ENCODE measurements at regions not wholly inside any gene's neighbourhood (a gene's known extent, or its start where the extent isn't known, plus 50 kb on each side); places are given as distances from the start of the nearest gene placed in this dataset.
"Not testable (repeated sequence)": the region's sequence is repeated elsewhere in the genome, so short reads cannot be mapped to it uniquely, and the experiment has no call there.

- no peaks in the 10 kb centered on the region for H3K27me3 ChIP-seq
- no peak overlapping the region for H3K4me3 ChIP-seq
- no peak overlapping the region for H3K27ac ChIP-seq
- no peaks in the 10 kb centered on the region for H3K4me1 ChIP-seq
- DNase-seq, result no peak
- no peaks in the 10 kb centered on the region for H3K36me3 ChIP-seq
- no peaks in the 10 kb centered on the region for H3K9me3 ChIP-seq
- TF ChIP-seq POLR2A (IDR thresholded peaks at IDR 0.05), result no peak
- intact Hi-C loops (cut with DNase I; ENCODE audit: low total_unique reads), result no loop called here
These were observed 502.5 kb upstream of the NAALADL2 start for GRCh38 chr3:174356596-174356995.

GRCh38 chr3:174358252-174358651, 500.9 kb upstream of the NAALADL2 start:
- intact Hi-C loops (cut with DNase I; ENCODE audit: low total_unique reads), result no loop called here
- Histone ChIP-seq H3K9me3 (no peaks in the 10 kb centered on the region), H3K27me3 (no peaks in the 10 kb centered on the region), H3K4me1 (no peaks in the 10 kb centered on the region), H3K36me3 (no peaks in the 10 kb centered on the region), H3K4me3 (no peak overlapping the region), H3K27ac (no peak overlapping the region)
- DNase-seq, result no peak
- no peak for TF ChIP-seq CTCF (IDR thresholded peaks at IDR 0.05)
- TF ChIP-seq POLR2A (IDR thresholded peaks at IDR 0.05), result no peak

GRCh38 chr3:174362556-174362955, 496.6 kb upstream of the NAALADL2 start:
- intact Hi-C loops (cut with DNase I; ENCODE audit: low total_unique reads), result no loop called here
- Histone ChIP-seq H3K4me3 (no peak overlapping the region), H3K27ac (no peak overlapping the region), H3K27me3 (no peaks in the 10 kb centered on the region), H3K9me3 (no peaks in the 10 kb centered on the region), H3K4me1 (no peaks in the 10 kb centered on the region), H3K36me3 (no peaks in the 10 kb centered on the region)
- TF ChIP-seq POLR2A (IDR thresholded peaks at IDR 0.05), result no peak
- TF ChIP-seq CTCF (IDR thresholded peaks at IDR 0.05), result no peak
- no peak for DNase-seq

- intact Hi-C loops (cut with DNase I; ENCODE audit: low total_unique reads), result no loop called here
- TF ChIP-seq CTCF (IDR thresholded peaks at IDR 0.05), result no peak
- TF ChIP-seq POLR2A (IDR thresholded peaks at IDR 0.05), result no peak
- no peaks in the 10 kb centered on the region for H3K36me3 ChIP-seq
- H3K27me3 ChIP-seq, result no peaks in the 10 kb centered on the region
- H3K4me1 ChIP-seq, result no peaks in the 10 kb centered on the region
- H3K27ac ChIP-seq, result no peak overlapping the region
- no peak for DNase-seq
- no peaks in the 10 kb centered on the region for H3K9me3 ChIP-seq
- no peak overlapping the region for H3K4me3 ChIP-seq
These were observed 495.9 kb upstream of the NAALADL2 start for GRCh38 chr3:174363256-174363655.

GRCh38 chr3:174365796-174366195, 493.3 kb upstream of the NAALADL2 start:
- Histone ChIP-seq H3K9me3 (no peaks in the 10 kb centered on the region), H3K4me1 (no peaks in the 10 kb centered on the region), H3K36me3 (no peaks in the 10 kb centered on the region), H3K27ac (no peak overlapping the region), H3K4me3 (no peak overlapping the region), H3K27me3 (no peaks in the 10 kb centered on the region)
- intact Hi-C loops (cut with DNase I; ENCODE audit: low total_unique reads), result no loop called here
- TF ChIP-seq CTCF (IDR thresholded peaks at IDR 0.05), result no peak
- TF ChIP-seq POLR2A (IDR thresholded peaks at IDR 0.05), result no peak
- no peak for DNase-seq

- H3K27me3 ChIP-seq; H3K4me1 ChIP-seq; H3K9me3 ChIP-seq; H3K27ac ChIP-seq; H3K36me3 ChIP-seq; intact Hi-C loops (cut with DNase I; ENCODE audit: low total_unique reads); H3K4me3 ChIP-seq; DNase-seq: not testable (repeated sequence)
These were observed 492.2 kb upstream of the NAALADL2 start for GRCh38 chr3:174366904-174367303.
